ENCODE measurements at regions not wholly inside any gene's neighbourhood (a gene's known extent, or its start where the extent isn't known, plus 50 kb on each side); places are given as distances from the start of the nearest gene placed in this dataset.

GRCh38 chr13:22538400-22538799, 642.4 kb upstream of the SGCG start:
- Histone ChIP-seq H3K27me3 (ENCODE audit: insufficient read depth, low read length) (no peaks in the 10 kb centered on the region), H3K9me3 (ENCODE audit: control insufficient read depth in 1 of 2, low read length in 2 of 2) (no peaks in the 10 kb centered on the region), H3K4me3 (ENCODE audit: low read length in 2 of 2) (no peak overlapping the region), H3K36me3 (ENCODE audit: insufficient read depth, low read length) (no peaks in the 10 kb centered on the region), H3K27ac (ENCODE audit: low read depth, low read length) (no peak overlapping the region), H3K4me1 (ENCODE audit: insufficient read depth, low read length) (no peaks in the 10 kb centered on the region)
- no peaks in the 10 kb centered on the region for H3K27me3 Mint-ChIP-seq
- peaks cover 0 to 10% (median under 1%) of the 10 kb centered on the region in 4 donors for H3K4me1 Mint-ChIP-seq
- H3K36me3 Mint-ChIP-seq: no peaks in the 10 kb centered on the region
- CTCF ChIA-PET (ENCODE audit: partially characterized antibody): no interaction called here
- peaks cover 0 to 4% (median under 1%) of the 10 kb centered on the region in 8 donors for H3K9me3 Mint-ChIP-seq
- H3K4me3 Mint-ChIP-seq: no peak overlapping the region
- POLR2A ChIA-PET (ENCODE audit: partially characterized antibody): no interaction called here
- intact Hi-C loops (cut with micrococcal nuclease): no loop called here
- DNase-seq: no peak
- no peak overlapping the region for H3K27ac Mint-ChIP-seq

GRCh38 chr13:22549126-22549525, 631.7 kb upstream of the SGCG start:
- Histone ChIP-seq H3K4me3 (ENCODE audit: low read length in 2 of 2) (no peak overlapping the region), H3K4me1 (ENCODE audit: insufficient read depth, low read length) (no peaks in the 10 kb centered on the region), H3K9me3 (ENCODE audit: control insufficient read depth in 1 of 2, low read length in 2 of 2) (no peaks in the 10 kb centered on the region), H3K27me3 (ENCODE audit: insufficient read depth, low read length) (no peaks in the 10 kb centered on the region), H3K27ac (ENCODE audit: low read depth, low read length) (no peak overlapping the region), H3K36me3 (ENCODE audit: insufficient read depth, low read length) (no peaks in the 10 kb centered on the region)
- Mint-ChIP-seq H3K4me3 (no peak overlapping the region), H3K27me3 (peaks cover 0 to 5% of the 10 kb centered on the region in 2 donors), H3K9me3 (peaks cover 0 to 8% (median 3%) of the 10 kb centered on the region in 8 donors), H3K4me1 (no peaks in the 10 kb centered on the region), H3K36me3 (peaks cover 0 to 4% of the 10 kb centered on the region in 2 donors), H3K27ac (no peak overlapping the region)
- CTCF ChIA-PET (ENCODE audit: partially characterized antibody): no interaction called here
- DNase-seq: no peak
- POLR2A ChIA-PET (ENCODE audit: partially characterized antibody): no interaction called here
- intact Hi-C loops (cut with micrococcal nuclease): no loop called here

DNA sequence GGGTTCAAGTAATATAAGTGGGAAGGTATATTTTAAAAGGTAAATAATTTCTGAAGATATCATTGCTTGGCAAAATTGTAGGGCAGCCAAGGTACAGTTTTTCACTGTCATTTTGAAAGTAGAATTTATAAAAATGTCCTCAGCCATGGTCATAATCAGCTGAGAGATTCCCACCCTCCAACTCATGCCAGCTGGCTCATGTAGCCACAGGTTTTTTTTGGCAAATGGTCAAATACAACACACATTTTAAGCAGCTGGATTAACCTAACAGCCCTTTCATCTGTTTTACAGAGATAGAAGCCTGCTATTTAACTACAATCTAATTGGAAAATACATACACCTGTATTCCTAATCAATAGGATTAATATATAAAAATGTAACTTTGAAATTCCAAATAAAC, 619.2 kb upstream of the SGCG start:
- H3K9me3 ChIP-seq (ENCODE audit: control insufficient read depth in 1 of 2, low read length in 2 of 2): no peaks in the 10 kb centered on the region
- H3K36me3 ChIP-seq (ENCODE audit: insufficient read depth, low read length): no peaks in the 10 kb centered on the region
- H3K4me1 Mint-ChIP-seq: no peaks in the 10 kb centered on the region
- intact Hi-C loops (cut with micrococcal nuclease): no loop called here
- H3K36me3 Mint-ChIP-seq: no peaks in the 10 kb centered on the region
- peaks cover 0 to 2% of the 10 kb centered on the region in 2 donors for H3K27me3 Mint-ChIP-seq
- H3K4me3 Mint-ChIP-seq: no peak overlapping the region
- H3K27me3 ChIP-seq (ENCODE audit: insufficient read depth, low read length): no peaks in the 10 kb centered on the region
- POLR2A ChIA-PET (ENCODE audit: partially characterized antibody): no interaction called here
- no peak for DNase-seq
- H3K9me3 Mint-ChIP-seq: peaks cover 2 to 23% (median 13%) of the 10 kb centered on the region in 8 donors
- no peak overlapping the region for H3K27ac Mint-ChIP-seq
- no peak overlapping the region for H3K4me3 ChIP-seq (ENCODE audit: low read length in 2 of 2)
- CTCF ChIA-PET (ENCODE audit: partially characterized antibody): no interaction called here
- no peak overlapping the region for H3K27ac ChIP-seq (ENCODE audit: low read depth, low read length)
- H3K4me1 ChIP-seq (ENCODE audit: insufficient read depth, low read length): no peaks in the 10 kb centered on the region

DNA sequence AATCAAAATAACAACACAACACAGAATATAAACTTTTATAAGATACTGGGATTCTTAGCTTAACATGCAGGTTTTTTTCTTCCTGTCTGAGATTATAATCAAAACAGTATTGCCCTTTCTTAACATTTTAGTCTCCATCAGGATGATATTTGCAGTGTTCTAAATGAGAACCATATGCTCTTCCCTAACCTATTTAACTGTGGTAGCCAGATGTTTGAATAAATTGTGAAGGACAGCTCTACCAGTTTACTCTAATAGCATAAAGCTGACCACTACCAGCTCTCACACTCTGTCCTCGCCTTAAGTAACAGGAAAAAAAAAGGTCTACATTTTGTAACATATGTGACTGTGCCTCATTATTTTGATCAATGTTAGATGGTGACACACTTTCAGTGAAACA, 618.7 kb upstream of the SGCG start:
- H3K4me1 Mint-ChIP-seq: no peaks in the 10 kb centered on the region

DNA sequence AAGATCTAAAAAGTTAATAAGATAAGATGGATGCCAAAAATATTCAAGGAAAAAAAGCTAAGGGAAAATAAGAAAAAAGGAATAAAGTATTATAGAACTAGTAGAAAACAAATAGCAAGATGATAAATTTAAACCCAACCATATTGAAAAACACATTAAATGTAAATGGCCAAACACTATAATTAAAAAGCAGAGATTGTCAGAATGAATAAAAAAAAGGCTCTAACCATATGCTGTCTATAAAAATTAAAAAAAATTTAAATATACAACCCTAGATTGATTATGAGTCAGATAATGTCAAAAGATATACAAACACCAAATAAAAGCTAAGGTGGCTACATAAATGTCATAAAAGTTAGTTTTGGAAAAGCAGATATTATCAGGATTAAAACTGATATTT, 617.5 kb upstream of the SGCG start:
- peaks cover 0 to 20% (median 13%) of the 10 kb centered on the region in 8 donors for H3K9me3 Mint-ChIP-seq
- ChIA-PET CTCF (ENCODE audit: partially characterized antibody) (no interaction called here), POLR2A (ENCODE audit: partially characterized antibody) (no interaction called here)
- Histone ChIP-seq H3K36me3 (ENCODE audit: insufficient read depth, low read length) (no peaks in the 10 kb centered on the region), H3K4me1 (ENCODE audit: insufficient read depth, low read length) (no peaks in the 10 kb centered on the region), H3K9me3 (ENCODE audit: control insufficient read depth in 1 of 2, low read length in 2 of 2) (no peaks in the 10 kb centered on the region), H3K4me3 (ENCODE audit: low read length in 2 of 2) (no peak overlapping the region), H3K27ac (ENCODE audit: low read depth, low read length) (no peak overlapping the region), H3K27me3 (ENCODE audit: insufficient read depth, low read length) (no peaks in the 10 kb centered on the region)
- H3K27ac Mint-ChIP-seq: peak overlapping the region in 1 of 7 donors; percentile 54
- no peaks in the 10 kb centered on the region for H3K27me3 Mint-ChIP-seq
- no peak overlapping the region for H3K4me3 Mint-ChIP-seq
- no peaks in the 10 kb centered on the region for H3K36me3 Mint-ChIP-seq
- no peak for DNase-seq
- intact Hi-C loops (cut with micrococcal nuclease): no loop called here
- H3K4me1 Mint-ChIP-seq: no peaks in the 10 kb centered on the region

More for the DNA sequence above, 618.7 kb upstream of the SGCG start:
- POLR2A ChIA-PET (ENCODE audit: partially characterized antibody): no interaction called here
- H3K4me3 ChIP-seq (ENCODE audit: low read length in 2 of 2): no peak overlapping the region
- H3K36me3 ChIP-seq (ENCODE audit: insufficient read depth, low read length): no peaks in the 10 kb centered on the region
- H3K27me3 Mint-ChIP-seq: no peaks in the 10 kb centered on the region
- CTCF ChIA-PET (ENCODE audit: partially characterized antibody): no interaction called here
- no peaks in the 10 kb centered on the region for H3K4me1 ChIP-seq (ENCODE audit: insufficient read depth, low read length)
- no peaks in the 10 kb centered on the region for H3K9me3 ChIP-seq (ENCODE audit: control insufficient read depth in 1 of 2, low read length in 2 of 2)
- H3K4me3 Mint-ChIP-seq: no peak overlapping the region
- H3K36me3 Mint-ChIP-seq: no peaks in the 10 kb centered on the region
- intact Hi-C loops (cut with micrococcal nuclease): no loop called here
- DNase-seq: no peak
- no peaks in the 10 kb centered on the region for H3K27me3 ChIP-seq (ENCODE audit: insufficient read depth, low read length)
- peaks cover 0 to 21% (median 13%) of the 10 kb centered on the region in 8 donors for H3K9me3 Mint-ChIP-seq
- no peak overlapping the region for H3K27ac Mint-ChIP-seq
- H3K27ac ChIP-seq (ENCODE audit: low read depth, low read length): no peak overlapping the region

GRCh38 chr13:22569811-22570210, 611.0 kb upstream of the SGCG start:
- H3K4me3 Mint-ChIP-seq: peak overlapping the region in 1 of 8 donors; percentile 63
- no peak overlapping the region for H3K27ac Mint-ChIP-seq
- H3K9me3 Mint-ChIP-seq: peaks cover 0 to 21% (median 3%) of the 10 kb centered on the region in 8 donors
- Histone ChIP-seq H3K4me1 (ENCODE audit: insufficient read depth, low read length) (no peaks in the 10 kb centered on the region), H3K36me3 (ENCODE audit: insufficient read depth, low read length) (no peaks in the 10 kb centered on the region), H3K27ac (ENCODE audit: low read depth, low read length) (no peak overlapping the region), H3K9me3 (ENCODE audit: control insufficient read depth in 1 of 2, low read length in 2 of 2) (no peaks in the 10 kb centered on the region), H3K27me3 (ENCODE audit: insufficient read depth, low read length) (no peaks in the 10 kb centered on the region), H3K4me3 (ENCODE audit: low read length in 2 of 2) (no peak overlapping the region)
- no peaks in the 10 kb centered on the region for H3K36me3 Mint-ChIP-seq
- intact Hi-C loops (cut with micrococcal nuclease): no loop called here
- DNase-seq: no peak
- POLR2A ChIA-PET (ENCODE audit: partially characterized antibody): no interaction called here
- H3K27me3 Mint-ChIP-seq: peaks cover 4 to 5% of the 10 kb centered on the region in 2 donors
- CTCF ChIA-PET (ENCODE audit: partially characterized antibody): no interaction called here
- H3K4me1 Mint-ChIP-seq: no peaks in the 10 kb centered on the region

DNA sequence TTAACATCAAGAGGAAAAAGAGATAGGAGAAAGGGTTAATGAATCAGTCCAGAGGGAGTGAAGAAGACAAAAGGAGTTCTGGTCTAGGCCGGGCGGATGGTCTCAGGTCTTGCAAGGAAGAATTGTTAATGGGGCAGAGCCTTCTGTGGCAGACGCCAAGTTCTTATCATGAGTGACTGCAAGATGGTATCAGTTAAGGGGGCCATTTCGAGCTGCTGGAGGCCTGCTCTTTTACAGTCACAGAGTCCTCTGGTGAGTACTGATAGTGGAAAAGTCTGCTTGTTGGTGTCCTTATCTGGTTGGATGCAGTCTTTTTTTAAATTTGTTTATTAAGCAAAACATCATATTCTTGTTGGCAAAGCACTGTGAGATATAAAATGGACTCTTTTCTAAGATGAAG, 590.9 kb upstream of the SGCG start:
- DNase-seq: no peak
- H3K9me3 Mint-ChIP-seq: peaks cover 2 to 9% (median 5%) of the 10 kb centered on the region in 8 donors
- H3K36me3 Mint-ChIP-seq: no peaks in the 10 kb centered on the region

DNA sequence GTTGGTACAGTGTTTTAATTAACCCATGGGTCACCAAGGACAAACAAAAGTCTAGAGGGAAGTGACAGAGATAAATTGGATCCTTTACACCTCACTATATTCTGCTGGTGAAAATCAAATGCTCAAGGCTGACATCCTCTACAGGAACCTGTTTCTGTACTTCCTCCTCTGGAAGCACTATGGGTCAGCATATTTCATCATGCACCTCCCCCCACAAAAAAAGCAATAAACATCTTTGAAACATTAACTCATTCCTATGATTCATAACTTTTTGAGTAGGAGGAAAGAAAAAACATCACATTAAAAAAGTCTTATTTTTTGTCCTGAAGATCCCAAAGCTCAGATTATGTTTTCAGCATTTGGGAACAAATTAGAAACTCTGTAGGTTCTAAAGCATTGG, 588.3 kb upstream of the SGCG start:
- H3K4me1 Mint-ChIP-seq: no peaks in the 10 kb centered on the region
- H3K27me3 Mint-ChIP-seq: no peaks in the 10 kb centered on the region
- no peak overlapping the region for H3K27ac Mint-ChIP-seq
- POLR2A ChIA-PET (ENCODE audit: partially characterized antibody): no interaction called here
- intact Hi-C loops (cut with micrococcal nuclease): no loop called here
- no peak for DNase-seq
- Histone ChIP-seq H3K27me3 (ENCODE audit: insufficient read depth, low read length) (no peaks in the 10 kb centered on the region), H3K36me3 (ENCODE audit: insufficient read depth, low read length) (no peaks in the 10 kb centered on the region), H3K4me3 (ENCODE audit: low read length in 2 of 2) (no peak overlapping the region), H3K27ac (ENCODE audit: low read depth, low read length) (no peak overlapping the region), H3K4me1 (ENCODE audit: insufficient read depth, low read length) (no peaks in the 10 kb centered on the region), H3K9me3 (ENCODE audit: control insufficient read depth in 1 of 2, low read length in 2 of 2) (no peaks in the 10 kb centered on the region)
- H3K9me3 Mint-ChIP-seq: peaks cover 0 to 4% (median 0%) of the 10 kb centered on the region in 8 donors
- no peak overlapping the region for H3K4me3 Mint-ChIP-seq
- H3K36me3 Mint-ChIP-seq: no peaks in the 10 kb centered on the region
- CTCF ChIA-PET (ENCODE audit: partially characterized antibody): no interaction called here

More for the DNA sequence above, 590.9 kb upstream of the SGCG start:
- H3K4me3 ChIP-seq (ENCODE audit: low read length in 2 of 2): no peak overlapping the region
- intact Hi-C loops (cut with micrococcal nuclease): no loop called here
- Mint-ChIP-seq H3K4me3 (no peak overlapping the region), H3K4me1 (no peaks in the 10 kb centered on the region), H3K27ac (no peak overlapping the region), H3K27me3 (no peaks in the 10 kb centered on the region)
- H3K4me1 ChIP-seq (ENCODE audit: insufficient read depth, low read length): no peaks in the 10 kb centered on the region
- H3K27me3 ChIP-seq (ENCODE audit: insufficient read depth, low read length): no peaks in the 10 kb centered on the region
- ChIA-PET CTCF (ENCODE audit: partially characterized antibody) (no interaction called here), POLR2A (ENCODE audit: partially characterized antibody) (no interaction called here)
- no peaks in the 10 kb centered on the region for H3K36me3 ChIP-seq (ENCODE audit: insufficient read depth, low read length)
- H3K9me3 ChIP-seq (ENCODE audit: control insufficient read depth in 1 of 2, low read length in 2 of 2): no peaks in the 10 kb centered on the region
- H3K27ac ChIP-seq (ENCODE audit: low read depth, low read length): no peak overlapping the region

All from CD4-positive, alpha-beta memory T cell (primary cell).